Thyroid gland (tissue), 4 donors: ENCODE measurements at regions not wholly inside any gene's neighbourhood (a gene's known extent, or its start where the extent isn't known, plus 50 kb on each side); places are given as distances from the start of the nearest gene placed in this dataset.

ENCODE experiments used
- DNase-seq, 2 donors: peaks; one replicate each; pipeline ENCODE4 v3.0.0-alpha.2; 2019
- H3K27ac ChIP-seq, 3 donors: fragments of 200-600 bp; sonication (generic); 1 replicate in 2 of 3; 2 replicates in 1 of 3; pipeline ENCODE4 v1.5.1; 2016 to 2019; ENCODE audit warnings: mild to moderate bottlenecking in 1 of 3, moderate library complexity in 1 of 3
- H3K27me3 ChIP-seq: fragments of 200-600 bp; sonication (generic); one replicate; pipeline ENCODE4 v1.5.1; 2019
- H3K36me3 ChIP-seq, 2 donors: fragments of 200-600 bp; sonication (generic); one replicate each; pipeline ENCODE4 v1.5.1; 2016 to 2019
- H3K4me1 ChIP-seq, 2 donors: fragments of 200-600 bp; sonication (generic); one replicate each; pipeline ENCODE4 v1.5.1; 2017 to 2019
- H3K4me3 ChIP-seq, 3 donors: fragments of 200-600 bp; sonication (generic); replicated peaks in 1 of 3; 1 replicate in 2 of 3; 2 replicates in 1 of 3; pipeline ENCODE4 v1.5.1; 2016; ENCODE audit warnings: mild to moderate bottlenecking in 1 of 3
- H3K9me3 ChIP-seq: fragments of 200-600 bp; sonication (generic); one replicate; pipeline ENCODE4 v1.5.1; 2017
- CTCF ChIP-seq, 6 experiments: fragments of 200-600 bp in 3 of 6; fragments of 450-650 bp in 3 of 6; sonication (generic) in 3 of 6; IDR thresholded peaks; one replicate each; pipeline ENCODE4 v1.5.1; 2016 to 2019; ENCODE audit warnings: antibody characterized with exemption in 6 of 6, mild to moderate bottlenecking in 2 of 6, inconsistent platforms in 1 of 6, moderate library complexity in 1 of 6
- POLR2A ChIP-seq, 2 donors: fragments of 450-650 bp; IDR thresholded peaks; one replicate each; pipeline ENCODE4 v1.6.1; 2017; ENCODE audit warnings: antibody characterized with exemption in 2 of 2, mild to moderate bottlenecking in 2 of 2, moderate library complexity in 1 of 2
- WGBS, 2 donors: methylation state at CpG; one replicate each; pipeline ENCODE4 v1.1.5; 2017; 5-methylcytosine and 5-hydroxymethylcytosine counted together
- intact Hi-C: fragments of 100-400 bp; cut with DNase I; formaldehyde crosslinking; loops from one replicate; pipeline ENCODE4 v1.15.1; 2023

GRCh38 chr7:106521541-106521940 is 139.4 kb downstream of the CCDC71L start:
- Histone ChIP-seq H3K27me3 (no peaks in the 10 kb centered on the region), H3K36me3 (no peaks in the 10 kb centered on the region), H3K27ac (no peak overlapping the region), H3K4me3 (no peak overlapping the region), H3K4me1 (no peaks in the 10 kb centered on the region), H3K9me3 (no peaks in the 10 kb centered on the region)
- DNase-seq: no peak
- WGBS, 2 donors: 79 to 82% methylated on average over 2 of the region's 2 CpGs
- no peak for TF ChIP-seq POLR2A (IDR thresholded peaks at IDR 0.05)
- no peak for TF ChIP-seq CTCF (IDR thresholded peaks at IDR 0.05)
- intact Hi-C loops: no loop called here

GRCh38 chr7:106520962-106521514 is 139.9 kb downstream of the CCDC71L start:
- H3K4me3 ChIP-seq: no peak overlapping the region
- H3K9me3 ChIP-seq: no peaks in the 10 kb centered on the region
- no peaks in the 10 kb centered on the region for H3K4me1 ChIP-seq
- intact Hi-C loops: no loop called here
- no peak for DNase-seq
- H3K36me3 ChIP-seq: no peaks in the 10 kb centered on the region
- TF ChIP-seq CTCF (IDR thresholded peaks at IDR 0.05): no peak
- TF ChIP-seq POLR2A (IDR thresholded peaks at IDR 0.05): no peak
- no peaks in the 10 kb centered on the region for H3K27me3 ChIP-seq
- no peak overlapping the region for H3K27ac ChIP-seq
- WGBS, 2 donors: 75 to 85% methylated on average over 4 of the region's 4 CpGs

- Histone ChIP-seq H3K4me1 (no peaks in the 10 kb centered on the region), H3K36me3 (no peaks in the 10 kb centered on the region), H3K4me3 (no peak overlapping the region), H3K27ac (no peak overlapping the region), H3K27me3 (no peaks in the 10 kb centered on the region), H3K9me3 (no peaks in the 10 kb centered on the region)
- intact Hi-C loops: no loop called here
- no peak for DNase-seq
- 68 to 74% methylated on average over 6 of the region's 6 CpGs for WGBS, 2 donors
- TF ChIP-seq CTCF (IDR thresholded peaks at IDR 0.05) (no peak), POLR2A (IDR thresholded peaks at IDR 0.05) (no peak)
Observed at GRCh38 chr7:106518967-106519366, 142.0 kb downstream of the CCDC71L start.

- no peaks in the 10 kb centered on the region for H3K4me1 ChIP-seq
- H3K27me3 ChIP-seq: no peaks in the 10 kb centered on the region
- TF ChIP-seq CTCF (IDR thresholded peaks at IDR 0.05) (no peak), POLR2A (IDR thresholded peaks at IDR 0.05) (no peak)
- no peaks in the 10 kb centered on the region for H3K9me3 ChIP-seq
- DNase-seq: no peak
- intact Hi-C loops: no loop called here
- no peaks in the 10 kb centered on the region for H3K36me3 ChIP-seq
- no peak overlapping the region for H3K4me3 ChIP-seq
- H3K27ac ChIP-seq: no peak overlapping the region
Observed at GRCh38 chr7:106518239-106518638, 142.7 kb downstream of the CCDC71L start.

- WGBS, 2 donors: 83 to 92% methylated on average over 4 of the region's 4 CpGs
- Histone ChIP-seq H3K9me3 (no peaks in the 10 kb centered on the region), H3K36me3 (no peaks in the 10 kb centered on the region), H3K4me1 (no peaks in the 10 kb centered on the region), H3K27ac (no peak overlapping the region), H3K4me3 (no peak overlapping the region), H3K27me3 (no peaks in the 10 kb centered on the region)
- intact Hi-C loops: no loop called here
- TF ChIP-seq POLR2A (IDR thresholded peaks at IDR 0.05) (no peak), CTCF (IDR thresholded peaks at IDR 0.05) (no peak)
- DNase-seq: no peak
Observed at GRCh38 chr7:106517508-106517907, 143.4 kb downstream of the CCDC71L start.
